ENCODE measurements at regions not wholly inside any gene's neighbourhood (a gene's known extent, or its start where the extent isn't known, plus 50 kb on each side); places are given as distances from the start of the nearest gene placed in this dataset.

- TF ChIP-seq POLR2AphosphoS5 (IDR thresholded peaks at IDR 0.05; ENCODE audit: low read depth) = no peak
- TF ChIP-seq CTCF (IDR thresholded peaks at IDR 0.05; ENCODE audit: insufficient read depth, low read length) = no peak
- no peak for TF ChIP-seq REST (IDR thresholded peaks at IDR 0.05; ENCODE audit: insufficient replicate concordance, low read depth)
Observed at GRCh38 chr19:28386470-28386869, 826.5 kb downstream of the UQCRFS1 start.
